ENCODE measurements at regions not wholly inside any gene's neighbourhood (a gene's known extent, or its start where the extent isn't known, plus 50 kb on each side); places are given as distances from the start of the nearest gene placed in this dataset.
"Not testable (repeated sequence)": the region's sequence is repeated elsewhere in the genome, so short reads cannot be mapped to it uniquely, and the experiment has no call there.

DNA sequence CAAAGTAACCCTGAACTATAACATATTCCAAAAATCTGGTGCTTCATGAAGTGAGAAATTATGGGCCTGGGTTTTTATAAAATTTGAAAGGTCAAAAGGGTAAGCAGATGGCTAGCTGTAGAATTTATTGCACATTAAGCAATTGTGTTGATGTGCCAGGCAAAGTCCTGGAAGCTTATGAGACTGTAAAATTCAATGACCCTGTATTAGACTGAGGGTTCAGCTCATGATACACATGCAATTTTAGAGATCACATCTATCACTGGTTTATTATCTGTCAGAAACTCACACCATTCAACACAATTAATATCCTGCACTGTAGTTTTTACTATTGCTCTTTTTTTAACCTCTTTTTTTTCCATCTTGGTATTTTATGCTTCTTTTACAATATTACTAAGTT is 1162.6 kb upstream of the SLC39A10 start:
- no peaks in the 10 kb centered on the region for H3K36me3 ChIP-seq (ENCODE audit: control insufficient read depth, insufficient read depth, low read length, severe bottlenecking)
- no peak overlapping the region for H3K9ac ChIP-seq (ENCODE audit: low read length)
- no peaks in the 10 kb centered on the region for H3K27me3 ChIP-seq (replicated peaks; ENCODE audit: control insufficient read depth, insufficient read depth, low read length)
- no peaks in the 10 kb centered on the region for H3K9me3 ChIP-seq (ENCODE audit: control insufficient read depth, low read length)
- DNase-seq (ENCODE audit: low read depth), result no peak
- no peak overlapping the region for H3K4me3 ChIP-seq (ENCODE audit: low read length)
- H3K4me1 ChIP-seq (ENCODE audit: control insufficient read depth, insufficient read depth, low read length), result peaks cover 5% of the 10 kb centered on the region

DNA sequence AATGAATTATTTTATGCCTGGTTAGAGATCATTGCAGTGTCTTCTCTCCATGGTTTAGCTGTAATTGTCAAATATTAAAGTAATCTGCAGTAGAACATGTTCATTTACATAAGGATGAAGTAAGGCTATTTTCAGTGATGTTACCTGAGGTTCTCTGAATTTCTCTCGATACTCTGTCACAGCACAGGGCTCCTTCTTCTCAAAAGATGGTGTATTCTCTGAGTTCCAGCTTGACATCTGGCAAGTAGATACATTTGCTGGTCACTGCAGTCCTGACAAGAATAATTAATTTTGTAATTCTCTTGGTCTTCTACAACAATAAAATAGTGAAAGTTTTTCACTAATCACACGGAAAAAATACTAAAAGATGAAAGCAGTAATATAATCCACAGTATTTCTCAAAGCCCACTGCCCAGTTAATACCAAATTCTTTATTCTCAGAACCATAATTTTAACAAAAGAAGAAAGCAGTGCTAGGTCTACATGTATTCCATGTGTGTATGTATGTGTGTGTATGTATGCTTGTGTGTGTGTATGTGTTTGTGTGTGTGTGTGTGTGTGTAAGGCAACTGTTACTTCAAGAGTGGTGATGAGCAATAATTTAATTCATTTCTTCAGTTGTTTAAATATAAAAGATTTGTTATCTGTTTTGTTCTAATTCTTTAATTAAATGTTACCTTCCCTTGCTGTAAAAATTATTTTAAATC is 1165.5 kb upstream of the SLC39A10 start:
- H3K4me1 ChIP-seq (ENCODE audit: control insufficient read depth, insufficient read depth, low read length), result peaks cover 5% of the 10 kb centered on the region
- no peak overlapping the region for H3K4me3 ChIP-seq (ENCODE audit: low read length)
- no peaks in the 10 kb centered on the region for H3K36me3 ChIP-seq (ENCODE audit: control insufficient read depth, insufficient read depth, low read length, severe bottlenecking)
- DNase-seq (ENCODE audit: low read depth), result no peak
- no peak overlapping the region for H3K9ac ChIP-seq (ENCODE audit: low read length)
- no peaks in the 10 kb centered on the region for H3K27me3 ChIP-seq (replicated peaks; ENCODE audit: control insufficient read depth, insufficient read depth, low read length)
- no peaks in the 10 kb centered on the region for H3K9me3 ChIP-seq (ENCODE audit: control insufficient read depth, low read length)

DNA sequence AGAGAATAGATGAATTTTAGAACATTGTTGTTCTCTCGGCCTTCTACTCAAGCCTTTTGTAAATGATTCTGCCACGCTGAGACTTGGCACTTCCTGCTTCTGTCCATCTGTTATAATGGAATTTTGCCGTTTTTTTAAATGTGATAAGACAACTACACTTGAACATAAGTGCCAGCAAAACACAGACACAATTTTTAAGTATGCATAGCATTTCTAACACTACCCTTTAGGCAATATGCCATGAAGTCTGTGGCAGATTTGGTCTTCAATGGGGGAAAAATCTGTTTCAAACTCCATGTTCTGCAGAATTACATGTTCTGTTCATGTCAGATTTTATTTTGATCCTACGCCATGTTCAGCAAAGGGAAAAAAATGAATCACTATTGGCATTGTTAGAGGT is 1170.7 kb upstream of the SLC39A10 start:
- no peak for DNase-seq (ENCODE audit: low read depth)
- H3K4me3 ChIP-seq (ENCODE audit: low read length), result no peak overlapping the region
- H3K9me3 ChIP-seq (ENCODE audit: control insufficient read depth, low read length), result no peaks in the 10 kb centered on the region
- no peaks in the 10 kb centered on the region for H3K36me3 ChIP-seq (ENCODE audit: control insufficient read depth, insufficient read depth, low read length, severe bottlenecking)
- no peaks in the 10 kb centered on the region for H3K27me3 ChIP-seq (replicated peaks; ENCODE audit: control insufficient read depth, insufficient read depth, low read length)
- H3K9ac ChIP-seq (ENCODE audit: low read length), result no peak overlapping the region
- H3K4me1 ChIP-seq (ENCODE audit: control insufficient read depth, insufficient read depth, low read length), result no peaks in the 10 kb centered on the region

GRCh38 chr2:194483041-194483440 is 1174.0 kb upstream of the SLC39A10 start:
- no peaks in the 10 kb centered on the region for H3K36me3 ChIP-seq (ENCODE audit: control insufficient read depth, insufficient read depth, low read length, severe bottlenecking)
- no peak overlapping the region for H3K4me3 ChIP-seq (ENCODE audit: low read length)
- H3K9me3 ChIP-seq (ENCODE audit: control insufficient read depth, low read length), result no peaks in the 10 kb centered on the region
- H3K4me1 ChIP-seq (ENCODE audit: control insufficient read depth, insufficient read depth, low read length), result no peaks in the 10 kb centered on the region
- H3K9ac ChIP-seq (ENCODE audit: low read length), result no peak overlapping the region
- H3K27me3 ChIP-seq (replicated peaks; ENCODE audit: control insufficient read depth, insufficient read depth, low read length), result no peaks in the 10 kb centered on the region
- DNase-seq (ENCODE audit: low read depth), result peak; percentile 1

GRCh38 chr2:194465641-194466040 is 1191.4 kb upstream of the SLC39A10 start:
- H3K27me3 ChIP-seq (replicated peaks; ENCODE audit: control insufficient read depth, insufficient read depth, low read length), result no peaks in the 10 kb centered on the region
- no peak for DNase-seq (ENCODE audit: low read depth)
- H3K9me3 ChIP-seq (ENCODE audit: control insufficient read depth, low read length), result no peaks in the 10 kb centered on the region
- H3K36me3 ChIP-seq (ENCODE audit: control insufficient read depth, insufficient read depth, low read length, severe bottlenecking), result no peaks in the 10 kb centered on the region
- H3K4me3 ChIP-seq (ENCODE audit: low read length), result no peak overlapping the region
- no peak overlapping the region for H3K9ac ChIP-seq (ENCODE audit: low read length)
- no peaks in the 10 kb centered on the region for H3K4me1 ChIP-seq (ENCODE audit: control insufficient read depth, insufficient read depth, low read length)

DNA sequence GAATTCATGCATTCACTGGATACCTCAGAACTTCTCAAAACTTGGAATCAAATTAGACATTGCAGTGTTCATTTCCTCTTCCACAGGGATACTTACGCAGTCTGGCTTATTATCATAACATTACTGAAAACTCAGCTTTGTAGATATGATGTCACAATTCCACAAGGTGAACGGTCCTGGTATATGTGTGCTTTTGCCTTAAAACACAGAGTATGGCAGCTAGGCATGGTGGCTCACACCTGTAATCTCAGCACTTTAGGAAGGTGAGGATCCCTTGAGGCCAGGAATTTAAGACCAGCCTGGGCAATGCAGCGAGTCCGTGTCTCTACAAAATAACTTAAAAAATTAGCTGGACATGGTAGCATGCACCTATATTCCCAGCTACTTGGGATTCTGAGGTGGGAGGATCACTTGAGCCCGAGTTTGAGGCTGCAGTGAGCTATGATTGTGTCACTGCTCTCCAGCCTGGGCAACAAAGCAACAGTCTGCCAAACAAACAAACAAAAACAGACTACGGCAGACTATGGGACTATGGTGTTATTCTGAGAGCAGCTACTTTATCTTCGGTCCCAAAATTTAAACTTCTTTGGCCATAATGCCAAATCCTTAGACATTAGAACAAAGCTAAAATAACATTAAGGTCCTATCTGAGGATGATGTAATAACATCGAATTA is 1191.9 kb upstream of the SLC39A10 start:
- no peak overlapping the region for H3K9ac ChIP-seq (ENCODE audit: low read length)
- H3K27me3 ChIP-seq (replicated peaks; ENCODE audit: control insufficient read depth, insufficient read depth, low read length), result no peaks in the 10 kb centered on the region
- no peaks in the 10 kb centered on the region for H3K36me3 ChIP-seq (ENCODE audit: control insufficient read depth, insufficient read depth, low read length, severe bottlenecking)
- no peaks in the 10 kb centered on the region for H3K9me3 ChIP-seq (ENCODE audit: control insufficient read depth, low read length)
- H3K4me1 ChIP-seq (ENCODE audit: control insufficient read depth, insufficient read depth, low read length), result no peaks in the 10 kb centered on the region
- no peak for DNase-seq (ENCODE audit: low read depth)
- H3K4me3 ChIP-seq (ENCODE audit: low read length), result no peak overlapping the region

DNA sequence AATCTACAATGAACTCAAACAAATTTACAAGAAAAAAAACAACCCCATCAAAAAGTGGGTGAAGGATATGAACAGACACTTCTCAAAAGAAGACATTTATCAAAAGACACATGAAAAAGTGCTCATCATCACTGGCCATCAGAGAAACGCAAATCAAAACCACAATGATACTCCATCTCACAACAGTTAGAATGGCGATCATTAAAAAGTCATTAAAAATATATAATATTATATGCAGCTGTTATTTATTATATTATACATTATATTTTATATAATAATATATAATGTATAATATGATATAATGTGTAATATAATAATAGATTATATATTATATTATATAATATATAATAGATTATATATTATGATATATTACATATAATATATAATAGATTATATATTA is 1194.1 kb upstream of the SLC39A10 start:
- not testable (repeated sequence) for H3K4me3 ChIP-seq (ENCODE audit: low read length); H3K27me3 ChIP-seq (replicated peaks; ENCODE audit: control insufficient read depth, insufficient read depth, low read length); H3K4me1 ChIP-seq (ENCODE audit: control insufficient read depth, insufficient read depth, low read length); H3K9me3 ChIP-seq (ENCODE audit: control insufficient read depth, low read length); H3K36me3 ChIP-seq (ENCODE audit: control insufficient read depth, insufficient read depth, low read length, severe bottlenecking); H3K9ac ChIP-seq (ENCODE audit: low read length); DNase-seq (ENCODE audit: low read depth)

GRCh38 chr2:194455358-194455757 is 1201.7 kb upstream of the SLC39A10 start:
- H3K27me3 ChIP-seq (replicated peaks; ENCODE audit: control insufficient read depth, insufficient read depth, low read length), result no peaks in the 10 kb centered on the region
- no peaks in the 10 kb centered on the region for H3K4me1 ChIP-seq (ENCODE audit: control insufficient read depth, insufficient read depth, low read length)
- no peak for DNase-seq (ENCODE audit: low read depth)
- H3K9ac ChIP-seq (ENCODE audit: low read length), result no peak overlapping the region
- no peaks in the 10 kb centered on the region for H3K36me3 ChIP-seq (ENCODE audit: control insufficient read depth, insufficient read depth, low read length, severe bottlenecking)
- no peaks in the 10 kb centered on the region for H3K9me3 ChIP-seq (ENCODE audit: control insufficient read depth, low read length)
- no peak overlapping the region for H3K4me3 ChIP-seq (ENCODE audit: low read length)

DNA sequence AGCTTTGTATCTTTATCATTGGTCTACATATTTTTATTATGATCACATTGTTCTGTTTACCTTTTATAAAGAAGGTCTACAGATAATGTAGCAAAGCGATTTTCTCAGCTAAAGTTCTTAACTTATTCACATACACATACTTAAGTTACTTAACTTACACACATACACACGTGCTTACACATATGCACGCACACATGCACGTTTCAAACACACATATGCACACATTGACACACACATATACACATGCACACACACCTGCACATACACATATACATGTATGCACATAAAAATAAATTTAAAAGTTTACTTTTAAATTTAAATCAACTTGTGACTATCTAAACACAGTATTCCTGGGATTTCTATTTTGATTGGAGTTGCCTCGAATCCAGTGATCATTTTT is 1204.5 kb upstream of the SLC39A10 start:
- Histone ChIP-seq H3K27me3 (replicated peaks; ENCODE audit: control insufficient read depth, insufficient read depth, low read length) (no peaks in the 10 kb centered on the region), H3K9me3 (ENCODE audit: control insufficient read depth, low read length) (no peaks in the 10 kb centered on the region), H3K4me3 (ENCODE audit: low read length) (no peak overlapping the region), H3K4me1 (ENCODE audit: control insufficient read depth, insufficient read depth, low read length) (no peaks in the 10 kb centered on the region), H3K9ac (ENCODE audit: low read length) (no peak overlapping the region), H3K36me3 (ENCODE audit: control insufficient read depth, insufficient read depth, low read length, severe bottlenecking) (no peaks in the 10 kb centered on the region)
- DNase-seq (ENCODE audit: low read depth), result no peak

DNA sequence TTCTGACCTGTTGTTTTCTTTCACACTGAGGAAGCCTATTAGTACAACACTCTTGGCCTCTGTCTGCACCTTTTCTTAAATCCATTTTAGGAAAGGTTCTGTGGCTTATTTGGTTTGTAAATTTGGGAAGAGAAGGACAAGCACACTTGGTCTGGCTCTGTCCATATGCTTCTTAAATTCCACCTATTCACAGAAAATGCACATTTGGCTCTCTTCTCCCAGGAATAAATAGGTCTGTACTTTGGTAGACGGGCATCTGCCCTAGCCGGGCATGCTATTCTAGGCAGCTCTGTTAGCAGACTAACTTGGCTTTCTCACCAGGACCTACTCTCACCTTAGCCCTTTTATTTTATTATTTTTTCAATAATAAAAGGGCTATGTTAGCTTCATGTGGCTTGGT is 1211.8 kb upstream of the SLC39A10 start:
- H3K27me3 ChIP-seq (replicated peaks; ENCODE audit: control insufficient read depth, insufficient read depth, low read length), result no peaks in the 10 kb centered on the region
- no peak overlapping the region for H3K4me3 ChIP-seq (ENCODE audit: low read length)
- H3K36me3 ChIP-seq (ENCODE audit: control insufficient read depth, insufficient read depth, low read length, severe bottlenecking), result no peaks in the 10 kb centered on the region
- DNase-seq (ENCODE audit: low read depth), result no peak
- no peak overlapping the region for H3K9ac ChIP-seq (ENCODE audit: low read length)
- H3K4me1 ChIP-seq (ENCODE audit: control insufficient read depth, insufficient read depth, low read length), result no peaks in the 10 kb centered on the region
- no peaks in the 10 kb centered on the region for H3K9me3 ChIP-seq (ENCODE audit: control insufficient read depth, low read length)

GRCh38 chr2:194443926-194444325 is 1213.1 kb upstream of the SLC39A10 start:
- no peak for DNase-seq (ENCODE audit: low read depth)
- H3K9ac ChIP-seq (ENCODE audit: low read length), result no peak overlapping the region
- no peaks in the 10 kb centered on the region for H3K36me3 ChIP-seq (ENCODE audit: control insufficient read depth, insufficient read depth, low read length, severe bottlenecking)
- H3K9me3 ChIP-seq (ENCODE audit: control insufficient read depth, low read length), result no peaks in the 10 kb centered on the region
- H3K4me1 ChIP-seq (ENCODE audit: control insufficient read depth, insufficient read depth, low read length), result no peaks in the 10 kb centered on the region
- no peak overlapping the region for H3K4me3 ChIP-seq (ENCODE audit: low read length)
- H3K27me3 ChIP-seq (replicated peaks; ENCODE audit: control insufficient read depth, insufficient read depth, low read length), result no peaks in the 10 kb centered on the region
